Vagina (tissue), 2 donors: ENCODE measurements at regions not wholly inside any gene's neighbourhood (a gene's known extent, or its start where the extent isn't known, plus 50 kb on each side); places are given as distances from the start of the nearest gene placed in this dataset.

Experiments
- DNase-seq, 2 donors: peaks; one replicate each; pipeline ENCODE4 v3.0.0-alpha.2; 2017; ENCODE audit errors: extremely low spot score in 2 of 2
- H3K27ac ChIP-seq: fragments of 200-600 bp; sonication (generic); one replicate; pipeline ENCODE4 v1.5.1; 2019
- H3K27me3 ChIP-seq: fragments of 200-600 bp; sonication (generic); one replicate; pipeline ENCODE4 v1.5.1; 2019
- H3K36me3 ChIP-seq, 2 donors: fragments of 200-600 bp; sonication (generic); one replicate each; pipeline ENCODE4 v1.5.1; 2017 to 2019
- H3K4me1 ChIP-seq: fragments of 200-600 bp; sonication (generic); one replicate; pipeline ENCODE4 v1.5.1; 2019
- H3K4me3 ChIP-seq, 2 donors: fragments of 200-600 bp; sonication (generic); 1 replicate in 1 of 2; 2 replicates in 1 of 2; pipeline ENCODE4 v1.5.1; 2016 to 2019
- H3K9me3 ChIP-seq: fragments of 200-600 bp; sonication (generic); one replicate; pipeline ENCODE4 v1.5.1; 2019
- CTCF ChIP-seq, 3 experiments: fragments of 450-650 bp in 2 of 3; fragments of 200-600 bp in 1 of 3; sonication (generic) in 1 of 3; IDR thresholded peaks; one replicate each; pipeline ENCODE4 v1.5.1; 2017 to 2019; ENCODE audit warnings: antibody characterized with exemption in 3 of 3, mild to moderate bottlenecking in 2 of 3, moderate library complexity in 2 of 3
- POLR2A ChIP-seq, 2 donors: fragments of 450-650 bp; IDR thresholded peaks; one replicate each; pipeline ENCODE4 v1.6.1; 2017; ENCODE audit warnings: antibody characterized with exemption in 2 of 2, mild to moderate bottlenecking in 2 of 2, moderate library complexity in 2 of 2
- POLR2AphosphoS5 ChIP-seq, 2 donors: sonication (generic); formaldehyde crosslinking; IDR thresholded peaks; one replicate each; pipeline ENCODE4 v1.9.0; 2017; ENCODE audit warnings: antibody characterized with exemption in 2 of 2, mild to moderate bottlenecking in 2 of 2, low read depth in 1 of 2; ENCODE audit not compliant: insufficient read depth in 1 of 2
- intact Hi-C: fragments of 100-400 bp; cut with DNase I; formaldehyde crosslinking; loops from one replicate; pipeline ENCODE4 v1.15.1; 2023

DNA sequence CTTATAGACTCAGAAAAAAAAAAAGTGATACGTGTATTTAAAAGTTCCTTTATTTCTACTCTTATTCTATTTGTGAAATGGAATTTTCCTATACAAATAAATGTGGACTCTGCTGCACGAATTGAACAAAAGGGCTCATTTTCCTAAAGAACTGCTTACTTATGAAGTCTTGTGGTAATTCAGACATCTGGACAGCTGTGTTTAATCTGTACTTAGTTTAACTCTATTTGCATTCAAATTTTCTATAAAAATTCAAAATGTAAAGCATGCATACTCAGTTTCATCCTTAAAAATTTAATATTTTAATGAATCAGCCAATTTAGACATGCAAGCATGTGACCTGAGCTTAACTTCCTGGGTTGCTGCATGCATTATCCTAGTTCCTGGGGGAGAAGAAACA, 118.0 kb upstream of the PCLO start:
- Histone ChIP-seq H3K27me3 (no peaks in the 10 kb centered on the region), H3K27ac (no peak overlapping the region), H3K36me3 (no peaks in the 10 kb centered on the region), H3K4me3 (no peak overlapping the region), H3K4me1 (no peaks in the 10 kb centered on the region), H3K9me3 (no peaks in the 10 kb centered on the region)
- DNase-seq, result no peak
- intact Hi-C loops, result loop anchor here (10.0 kb wide), 1 partner anchor 424 kb away; no protein-coding TSS in a partner anchor
- no peak for TF ChIP-seq CTCF (IDR thresholded peaks at IDR 0.05)
- no peak for TF ChIP-seq POLR2A (IDR thresholded peaks at IDR 0.05)
- TF ChIP-seq POLR2AphosphoS5 (IDR thresholded peaks at IDR 0.05; ENCODE audit: insufficient read depth in 1 of 2, low read depth in 1 of 2), result no peak

GRCh38 chr7:83276250-83276649, 113.6 kb upstream of the PCLO start:
- Histone ChIP-seq H3K4me3 (no peak overlapping the region), H3K36me3 (no peaks in the 10 kb centered on the region), H3K4me1 (no peaks in the 10 kb centered on the region), H3K27ac (no peak overlapping the region), H3K9me3 (no peaks in the 10 kb centered on the region), H3K27me3 (no peaks in the 10 kb centered on the region)
- no peak for DNase-seq
- no peak for TF ChIP-seq POLR2AphosphoS5 (IDR thresholded peaks at IDR 0.05; ENCODE audit: insufficient read depth in 1 of 2, low read depth in 1 of 2)
- TF ChIP-seq CTCF (IDR thresholded peaks at IDR 0.05), result no peak
- TF ChIP-seq POLR2A (IDR thresholded peaks at IDR 0.05), result no peak
- intact Hi-C loops, result no loop called here

- Histone ChIP-seq H3K36me3 (no peaks in the 10 kb centered on the region), H3K4me1 (no peaks in the 10 kb centered on the region), H3K4me3 (no peak overlapping the region), H3K27me3 (no peaks in the 10 kb centered on the region), H3K9me3 (no peaks in the 10 kb centered on the region), H3K27ac (no peak overlapping the region)
- no peak for TF ChIP-seq POLR2A (IDR thresholded peaks at IDR 0.05)
- no peak for TF ChIP-seq CTCF (IDR thresholded peaks at IDR 0.05)
- DNase-seq, result no peak
- intact Hi-C loops, result no loop called here
Observed at GRCh38 chr7:83273699-83274098, 111.0 kb upstream of the PCLO start.

DNA sequence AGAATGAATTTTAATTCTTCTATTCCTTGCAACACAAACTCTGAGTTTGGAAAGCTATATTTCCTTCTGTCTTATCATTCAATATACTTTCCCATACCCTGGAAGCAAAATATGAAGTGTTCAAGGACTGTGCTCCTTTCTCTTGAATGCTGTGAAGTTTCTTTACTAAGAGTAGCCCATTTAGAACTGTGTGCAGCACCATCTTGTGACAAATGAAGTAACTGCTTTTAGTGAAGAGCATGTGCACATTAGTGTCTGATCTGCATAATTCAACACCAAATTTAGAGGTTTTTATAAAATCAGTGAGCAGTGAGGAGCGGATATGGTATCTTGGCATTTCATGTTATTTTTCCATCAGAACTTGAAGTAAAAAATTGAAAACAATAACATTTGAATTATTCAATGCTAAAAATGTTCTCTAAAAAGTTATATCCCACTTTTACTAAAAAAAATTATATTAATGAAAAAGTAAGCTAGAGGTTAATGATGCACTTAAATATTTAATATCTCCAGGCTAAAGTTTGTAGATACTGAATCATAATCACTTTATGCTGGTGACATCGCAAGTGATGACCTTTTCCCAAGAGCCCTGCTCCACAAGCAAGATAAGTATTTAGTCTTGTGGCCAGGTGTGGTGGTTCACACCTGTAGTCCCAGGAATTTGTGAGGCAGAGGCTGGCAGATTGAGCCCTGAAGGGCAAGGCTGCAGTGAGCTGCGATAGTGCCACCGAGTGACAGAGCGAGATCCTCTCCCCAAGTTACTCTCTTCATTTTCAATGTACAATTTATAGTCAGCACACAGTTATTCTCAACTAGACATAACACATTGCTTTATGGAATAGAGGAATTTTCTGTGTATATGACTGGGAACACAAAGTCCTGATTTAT, 108.8 kb upstream of the PCLO start:
- Histone ChIP-seq H3K4me3 (no peak overlapping the region), H3K36me3 (no peaks in the 10 kb centered on the region), H3K27ac (no peak overlapping the region), H3K27me3 (no peaks in the 10 kb centered on the region), H3K4me1 (no peaks in the 10 kb centered on the region), H3K9me3 (no peaks in the 10 kb centered on the region)
- DNase-seq, result no peak
- intact Hi-C loops, result no loop called here
- TF ChIP-seq POLR2AphosphoS5 (IDR thresholded peaks at IDR 0.05; ENCODE audit: insufficient read depth in 1 of 2, low read depth in 1 of 2) (no peak), POLR2A (IDR thresholded peaks at IDR 0.05) (no peak), CTCF (IDR thresholded peaks at IDR 0.05) (no peak)

GRCh38 chr7:83270407-83270806, 107.7 kb upstream of the PCLO start:
- no peak overlapping the region for H3K4me3 ChIP-seq
- no peaks in the 10 kb centered on the region for H3K9me3 ChIP-seq
- intact Hi-C loops, result no loop called here
- no peaks in the 10 kb centered on the region for H3K36me3 ChIP-seq
- no peak for DNase-seq
- H3K27me3 ChIP-seq, result no peaks in the 10 kb centered on the region
- no peak for TF ChIP-seq POLR2A (IDR thresholded peaks at IDR 0.05)
- TF ChIP-seq POLR2AphosphoS5 (IDR thresholded peaks at IDR 0.05; ENCODE audit: insufficient read depth in 1 of 2, low read depth in 1 of 2), result no peak
- no peak for TF ChIP-seq CTCF (IDR thresholded peaks at IDR 0.05)
- no peaks in the 10 kb centered on the region for H3K4me1 ChIP-seq
- H3K27ac ChIP-seq, result no peak overlapping the region
